ENCODE measurements at regions not wholly inside any gene's neighbourhood (a gene's known extent, or its start where the extent isn't known, plus 50 kb on each side); places are given as distances from the start of the nearest gene placed in this dataset.

- TF ChIP-seq CTCF (IDR thresholded peaks at IDR 0.05) (no peak), SMC3 (IDR thresholded peaks at IDR 0.05) (no peak), RARB (CRISPR knock-in tag; IDR thresholded peaks at IDR 0.05) (no peak), KDM1A (IDR thresholded peaks at IDR 0.05; ENCODE audit: low read depth) (no peak), CEBPB (IDR thresholded peaks at IDR 0.05) (no peak)
These were observed 460.7 kb upstream of the RASGRP1 start for GRCh38 chr15:39025321-39025720.

All from A549 (cell line).